GM12872 (cell line): ENCODE measurements at regions not wholly inside any gene's neighbourhood (a gene's known extent, or its start where the extent isn't known, plus 50 kb on each side); places are given as distances from the start of the nearest gene placed in this dataset.
A peak's percentile ranks its signal among the peaks of the same experiment; 100 is the strongest.

ENCODE experiments used
- CTCF ChIP-seq: IDR thresholded peaks from 3 replicates; pipeline ENCODE4 v1.5.1; 2011; ENCODE audit warnings: low read depth, mild to moderate bottlenecking, low read length, moderate library complexity; ENCODE audit not compliant: insufficient read depth

GRCh38 chr7:148472406-148472805 lies 118.2 kb upstream of the C7orf33 start:
- no peak for TF ChIP-seq CTCF

DNA sequence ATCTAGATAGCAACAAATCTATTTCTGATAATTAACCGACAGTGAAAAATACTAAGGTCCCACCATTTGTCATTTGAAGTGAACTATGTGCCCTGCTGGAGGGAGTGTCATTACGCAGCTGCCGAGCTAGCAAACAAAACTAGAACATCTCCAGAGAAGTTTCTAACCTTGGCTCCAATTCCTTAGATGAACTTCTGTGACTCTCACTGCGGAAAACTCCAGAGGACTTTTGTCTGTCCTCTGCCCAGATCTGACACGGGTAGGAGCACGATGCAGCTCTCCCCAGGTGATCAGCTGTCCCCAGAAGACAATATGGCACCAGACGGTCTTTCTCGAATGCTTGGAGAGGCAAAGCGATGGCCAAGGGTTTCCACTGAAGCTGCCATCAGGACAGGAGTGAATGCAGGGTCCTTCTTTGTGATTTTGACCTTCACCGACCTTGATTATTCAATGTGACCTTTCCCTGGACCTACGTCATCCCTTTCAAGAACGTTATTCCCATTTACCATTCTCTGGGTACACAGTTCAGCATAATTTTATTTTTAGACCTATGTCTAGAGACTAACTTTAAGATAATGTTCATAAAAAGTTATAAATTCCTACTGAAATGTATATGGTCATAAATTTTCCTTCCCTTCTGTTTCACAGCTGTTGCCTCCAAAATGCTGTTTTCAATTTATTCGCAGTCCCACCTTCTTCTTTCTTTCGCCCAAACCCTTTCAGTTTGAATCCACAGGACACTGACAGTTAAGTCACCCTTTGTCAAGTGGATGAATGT lies 116.7 kb upstream of the C7orf33 start:
- TF ChIP-seq CTCF = no peak

DNA sequence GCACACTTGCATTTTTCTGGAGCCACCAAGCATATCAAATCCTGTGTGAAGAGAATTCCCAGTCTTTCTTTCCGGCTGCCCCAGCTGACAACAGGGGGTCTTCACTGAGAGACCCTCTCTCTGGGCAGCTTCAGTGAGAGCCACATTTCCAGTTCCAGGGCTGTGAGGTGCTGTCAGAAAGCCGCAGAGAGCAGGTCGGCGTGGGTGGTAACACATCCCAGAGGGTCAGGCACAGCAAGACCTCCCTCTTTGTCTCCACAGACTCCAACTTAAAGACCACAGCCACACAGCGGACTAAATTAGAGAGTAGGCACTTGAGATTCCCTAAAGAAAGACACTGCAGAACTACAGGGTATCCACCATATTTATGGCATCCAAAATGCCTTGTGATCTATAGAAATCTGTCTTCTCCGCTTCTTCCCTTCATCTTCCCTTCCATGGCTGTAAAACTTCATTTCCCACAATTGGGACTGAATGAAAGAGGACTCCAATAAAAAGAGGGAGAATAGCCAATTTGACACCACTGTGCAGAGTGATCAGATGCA lies 116.0 kb upstream of the C7orf33 start:
- TF ChIP-seq CTCF = no peak

DNA sequence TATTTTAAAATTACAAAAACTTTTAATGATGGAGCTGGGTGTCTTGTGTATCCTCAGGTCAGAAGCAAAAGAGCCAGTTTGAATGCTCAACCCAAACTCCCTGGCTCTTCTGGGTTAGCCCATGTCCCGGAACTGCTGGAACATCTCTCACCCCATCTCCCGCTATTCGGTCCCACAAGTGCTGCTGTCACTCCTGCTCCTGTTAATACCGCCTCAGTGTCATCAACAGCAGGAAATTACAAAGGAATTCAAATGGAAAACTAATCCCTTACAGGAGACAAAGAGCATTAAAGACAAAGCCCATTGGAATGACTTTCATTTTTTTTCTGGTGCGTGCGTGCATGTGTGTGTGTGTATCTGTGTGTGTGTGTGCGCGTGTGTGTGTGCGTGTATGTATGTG lies 112.0 kb upstream of the C7orf33 start:
- no peak for TF ChIP-seq CTCF

GRCh38 chr7:148480479-148481146 lies 110.0 kb upstream of the C7orf33 start:
- peak; percentile 24; the same call in 1 of the 3 replicates for TF ChIP-seq CTCF

DNA sequence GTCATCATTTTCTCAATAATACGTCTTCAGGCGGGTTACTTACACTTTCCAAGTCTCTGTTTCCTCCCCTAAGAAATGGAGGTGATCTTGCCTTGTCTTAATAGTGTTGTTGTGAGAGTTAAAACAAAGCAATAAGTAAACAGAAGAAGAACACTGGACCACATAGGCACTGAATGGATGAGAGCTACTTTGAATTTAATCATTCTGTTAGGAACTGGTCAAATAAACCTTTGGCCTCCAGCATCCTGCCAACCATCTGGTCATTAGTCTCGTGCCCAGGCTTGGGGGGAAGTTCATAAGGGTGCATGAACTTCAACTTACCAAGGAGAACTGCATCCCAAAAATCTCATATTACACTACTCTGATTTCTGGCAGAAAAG lies 109.4 kb upstream of the C7orf33 start:
- no peak for TF ChIP-seq CTCF

- no peak for TF ChIP-seq CTCF
Measured at GRCh38 chr7:148481971-148482626, 108.5 kb upstream of the C7orf33 start.
